OCI-LY3 (cell line): ENCODE measurements at regions not wholly inside any gene's neighbourhood (a gene's known extent, or its start where the extent isn't known, plus 50 kb on each side); places are given as distances from the start of the nearest gene placed in this dataset.

ENCODE experiments used
- CTCF ChIP-seq: fragments of 200-600, 300-600 bp; sonication (generic); IDR thresholded peaks from 2 replicates; pipeline ENCODE4 v1.5.1; 2014; ENCODE audit warnings: antibody characterized with exemption, low read length, low read depth
- EZH2phosphoT487 ChIP-seq: fragments of 200-600 bp; shearing (Covaris generic); IDR thresholded peaks from 2 replicates; pipeline ENCODE4 v1.6.1; 2018; ENCODE audit warnings: antibody characterized with exemption, mixed run types, low read depth

GRCh38 chr22:47449508-47450270 is 687.2 kb downstream of the TBC1D22A start:
- TF ChIP-seq CTCF (no peak), EZH2phosphoT487 (no peak)
